ENCODE measurements at regions not wholly inside any gene's neighbourhood (a gene's known extent, or its start where the extent isn't known, plus 50 kb on each side); places are given as distances from the start of the nearest gene placed in this dataset.

DNA sequence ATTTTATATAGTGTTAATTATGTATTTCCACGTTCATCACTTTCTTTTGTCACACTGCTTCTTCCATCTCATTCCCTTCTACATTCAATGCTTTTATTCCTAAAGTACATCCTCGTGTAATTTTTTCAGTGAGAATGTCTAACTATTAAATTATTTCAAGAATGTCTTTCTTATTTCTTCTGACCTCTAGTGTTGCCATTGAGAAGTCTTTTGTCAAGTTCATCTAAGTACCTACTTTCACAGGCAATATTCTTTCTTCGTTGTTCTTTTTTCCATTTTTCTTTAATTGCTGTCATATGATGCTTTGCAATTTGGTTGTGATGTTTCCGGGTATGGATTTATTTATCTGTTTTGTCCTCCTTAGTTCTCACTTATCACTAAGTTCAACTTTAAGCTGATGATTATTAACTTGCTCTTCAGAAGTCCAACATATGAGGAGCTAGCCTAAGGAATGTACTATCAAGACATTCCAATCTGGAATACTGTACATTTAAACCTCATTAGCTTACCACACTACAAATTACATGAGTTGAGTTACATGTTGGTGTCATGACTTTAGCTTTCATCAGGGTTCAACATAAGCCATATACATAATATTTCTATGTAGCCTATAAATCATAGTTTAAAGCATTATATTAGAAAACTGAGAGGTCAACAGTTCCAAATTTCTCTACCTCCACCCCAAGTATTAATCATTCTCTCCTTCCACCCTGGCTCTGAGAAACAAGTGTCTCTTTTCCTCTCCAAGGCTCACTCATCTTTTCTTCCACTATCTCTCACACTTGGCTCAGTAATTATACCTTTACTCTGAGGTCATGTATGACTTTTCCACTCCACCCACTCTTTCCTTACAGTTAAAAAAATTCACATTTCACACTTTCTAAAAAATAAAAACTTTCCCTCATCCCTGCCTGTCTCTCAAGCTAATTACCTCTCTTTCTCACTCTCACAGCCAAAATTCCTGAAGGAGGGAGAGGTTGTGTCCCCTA lies 81.5 kb downstream of the COX18 start:
- TF ChIP-seq, protein P1, sequence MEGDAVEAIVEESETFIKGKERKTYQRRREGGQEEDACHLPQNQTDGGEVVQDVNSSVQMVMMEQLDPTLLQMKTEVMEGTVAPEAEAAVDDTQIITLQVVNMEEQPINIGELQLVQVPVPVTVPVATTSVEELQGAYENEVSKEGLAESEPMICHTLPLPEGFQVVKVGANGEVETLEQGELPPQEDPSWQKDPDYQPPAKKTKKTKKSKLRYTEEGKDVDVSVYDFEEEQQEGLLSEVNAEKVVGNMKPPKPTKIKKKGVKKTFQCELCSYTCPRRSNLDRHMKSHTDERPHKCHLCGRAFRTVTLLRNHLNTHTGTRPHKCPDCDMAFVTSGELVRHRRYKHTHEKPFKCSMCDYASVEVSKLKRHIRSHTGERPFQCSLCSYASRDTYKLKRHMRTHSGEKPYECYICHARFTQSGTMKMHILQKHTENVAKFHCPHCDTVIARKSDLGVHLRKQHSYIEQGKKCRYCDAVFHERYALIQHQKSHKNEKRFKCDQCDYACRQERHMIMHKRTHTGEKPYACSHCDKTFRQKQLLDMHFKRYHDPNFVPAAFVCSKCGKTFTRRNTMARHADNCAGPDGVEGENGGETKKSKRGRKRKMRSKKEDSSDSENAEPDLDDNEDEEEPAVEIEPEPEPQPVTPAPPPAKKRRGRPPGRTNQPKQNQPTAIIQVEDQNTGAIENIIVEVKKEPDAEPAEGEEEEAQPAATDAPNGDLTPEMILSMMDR (IDR thresholded peaks at IDR 0.05) = peak in 2 of 9 donors; percentile 7 to 19
- H3K27me3 ChIP-seq = no peaks in the 10 kb centered on the region
- intact Hi-C loops (cut with DNase I) = no loop called here
- H3K9me3 ChIP-seq = no peaks in the 10 kb centered on the region
- ATAC-seq = no peak
- H3K4me1 ChIP-seq = no peaks in the 10 kb centered on the region
- no peak overlapping the region for H3K27ac ChIP-seq
- no peak overlapping the region for H3K4me3 ChIP-seq
- DNase-seq = no peak
- H3K36me3 ChIP-seq = no peaks in the 10 kb centered on the region
- WGBS, 2 donors = 69 to 76% methylated on average over 4 of the region's 4 CpGs

GRCh38 chr4:72984351-72984750 lies 85.2 kb downstream of the COX18 start:
- DNase-seq = no peak
- H3K27ac ChIP-seq = no peak overlapping the region
- intact Hi-C loops (cut with DNase I) = no loop called here
- no peak overlapping the region for H3K4me3 ChIP-seq
- no peaks in the 10 kb centered on the region for H3K9me3 ChIP-seq
- TF ChIP-seq, protein P1 (IDR thresholded peaks at IDR 0.05) = no peak
- WGBS, 2 donors = 61% methylated on average over 4 of the region's 4 CpGs
- H3K4me1 ChIP-seq = no peaks in the 10 kb centered on the region
- ATAC-seq = no peak
- no peaks in the 10 kb centered on the region for H3K27me3 ChIP-seq
- no peaks in the 10 kb centered on the region for H3K36me3 ChIP-seq

- TF ChIP-seq, protein P1 (IDR thresholded peaks at IDR 0.05) = no peak
- intact Hi-C loops (cut with DNase I) = no loop called here
- no peaks in the 10 kb centered on the region for H3K36me3 ChIP-seq
- H3K4me1 ChIP-seq = no peaks in the 10 kb centered on the region
- no peaks in the 10 kb centered on the region for H3K9me3 ChIP-seq
- no peak for ATAC-seq
- H3K27ac ChIP-seq = no peak overlapping the region
- DNase-seq = no peak
- H3K4me3 ChIP-seq = no peak overlapping the region
- WGBS, 2 donors = 26 to 46% methylated on average over 2 of the region's 2 CpGs
- H3K27me3 ChIP-seq = no peaks in the 10 kb centered on the region
Measured at GRCh38 chr4:72983709-72984108, 85.8 kb downstream of the COX18 start.

- Histone ChIP-seq H3K36me3 (no peaks in the 10 kb centered on the region), H3K27me3 (no peaks in the 10 kb centered on the region), H3K4me1 (no peaks in the 10 kb centered on the region), H3K9me3 (no peaks in the 10 kb centered on the region), H3K4me3 (no peak overlapping the region), H3K27ac (no peak overlapping the region)
- ATAC-seq = no peak
- intact Hi-C loops (cut with DNase I) = no loop called here
- TF ChIP-seq, protein P1 (IDR thresholded peaks at IDR 0.05) = no peak
- 68 to 77% methylated on average over 5 of the region's 5 CpGs for WGBS, 2 donors
- no peak for DNase-seq
Measured at GRCh38 chr4:72977936-72978485, 91.5 kb downstream of the COX18 start.
